Heart left ventricle (tissue), 16 donors: ENCODE measurements at regions not wholly inside any gene's neighbourhood (a gene's known extent, or its start where the extent isn't known, plus 50 kb on each side); places are given as distances from the start of the nearest gene placed in this dataset.
"Not testable (repeated sequence)": the region's sequence is repeated elsewhere in the genome, so short reads cannot be mapped to it uniquely, and the experiment has no call there.

Experiments used
- ATAC-seq, 4 donors: fragments of 200-7000 bp; cut with Tn5 transposase; one replicate each; pipeline ENCODE4 v1.9.1; 2020 to 2022; ENCODE audit warnings: moderate library complexity in 4 of 4, mild to moderate bottlenecking in 3 of 4, moderate number of reproducible peaks in 1 of 4
- DNase-seq, 5 donors: peaks; one replicate each; pipeline ENCODE4 v3.0.0-alpha.2; 2020
- H3K27ac ChIP-seq, 12 donors: fragments of 200-600 bp; sonication (generic) in 4 of 12; one replicate each; pipeline versions ENCODE4 v1.5.0 to v1.8.0; 2016 to 2022; ENCODE audit warnings: mild to moderate bottlenecking in 2 of 12
- H3K27me3 ChIP-seq, 9 donors: fragments of 200-600 bp; sonication (generic) in 2 of 9; one replicate each; pipeline versions ENCODE4 v1.5.1 to v1.8.0; 2016 to 2022; ENCODE audit warnings: mild to moderate bottlenecking in 3 of 9
- H3K36me3 ChIP-seq, 9 donors: fragments of 200-600 bp; sonication (generic) in 2 of 9; one replicate each; pipeline versions ENCODE4 v1.5.0 to v1.8.0; 2018 to 2022; ENCODE audit warnings: mild to moderate bottlenecking in 2 of 9
- H3K4me1 ChIP-seq, 12 donors: fragments of 200-600 bp; sonication (generic) in 4 of 12; one replicate each; pipeline versions ENCODE4 v1.5.0 to v1.8.0; 2016 to 2022; ENCODE audit warnings: mild to moderate bottlenecking in 3 of 12
- H3K4me3 ChIP-seq, 12 donors: fragments of 200-600 bp; sonication (generic) in 4 of 12; one replicate each; pipeline versions ENCODE4 v1.5.0 to v1.8.0; 2017 to 2022; ENCODE audit warnings: mild to moderate bottlenecking in 9 of 12, moderate library complexity in 4 of 12
- H3K9me3 ChIP-seq, 12 donors: fragments of 200-600 bp; sonication (generic) in 4 of 12; one replicate each; pipeline versions ENCODE4 v1.5.0 to v1.8.0; 2016 to 2022; ENCODE audit warnings: mild to moderate bottlenecking in 1 of 12
- POLR2A ChIP-seq, 2 donors: fragments of 450-650 bp; IDR thresholded peaks; one replicate each; pipeline ENCODE4 v1.6.1; 2017; ENCODE audit warnings: antibody characterized with exemption in 2 of 2, mild to moderate bottlenecking in 2 of 2, moderate library complexity in 2 of 2
- WGBS, 4 donors: extraction: QIAGEN DNeasy Blood & Tissue Kit in 2 of 4; methylation state at CpG; one replicate each; pipeline versions ENCODE4 v1.1.5 to v1.1.7; 2013 to 2018; 5-methylcytosine and 5-hydroxymethylcytosine counted together
- intact Hi-C, 10 donors: fragments of 100-400 bp; cut with DNase I; formaldehyde crosslinking; loops; one replicate each; pipeline versions ENCODE4 v1.11.1 to v1.14.2; 2022
- TF ChIP-seq, protein P1 (sequence below), 12 donors: fragments of 200-600 bp; sonication (generic) in 4 of 12; IDR thresholded peaks; one replicate each; pipeline versions ENCODE4 v1.5.0 to v1.8.0; 2018 to 2022; ENCODE audit warnings: antibody characterized with exemption in 12 of 12, mild to moderate bottlenecking in 5 of 12
- donor health status: ischemic (EF 13 %, LVEDD 7.1; RV severe dilation, severe dysfunction).
- donor health status: healthy with polysubstance abuse.
- donor health status: DM: no; HTN: yes; CAD: no.
- donor health status: DM: no; HTN: no; CAD: no.
- donor health status: ischemic (EF 25% LVEDD 6.9; RV normal size, moderate dysfunction).
- donor health status: ischemic (EF 25% LVEDD 5.7; RV mildly dilated, moderate dysfunction).
- donor health status: healthy.
- donor health status: DM: yes; HTN: yes; CAD: no.
- donor health status: ischemic (EF 35%, LVEDD 5.7; RV mildly dilated, moderate dysfunction).
- donor health status: nonischemic (EF 11% LVEDD 7.7; RV severe dilation, severe dysfunction).
- donor health status: DM: yes; HTN: yes; CAD: no.
- donor health status: PGD.
- donor health status: ischemic (EF 29% LVEDD 5.4; RV normal size, mild dysfunction).
- donor health status: nonischemic (EF 23%, LVEDD 6.1; RV moderate dilation, normal function).

DNA sequence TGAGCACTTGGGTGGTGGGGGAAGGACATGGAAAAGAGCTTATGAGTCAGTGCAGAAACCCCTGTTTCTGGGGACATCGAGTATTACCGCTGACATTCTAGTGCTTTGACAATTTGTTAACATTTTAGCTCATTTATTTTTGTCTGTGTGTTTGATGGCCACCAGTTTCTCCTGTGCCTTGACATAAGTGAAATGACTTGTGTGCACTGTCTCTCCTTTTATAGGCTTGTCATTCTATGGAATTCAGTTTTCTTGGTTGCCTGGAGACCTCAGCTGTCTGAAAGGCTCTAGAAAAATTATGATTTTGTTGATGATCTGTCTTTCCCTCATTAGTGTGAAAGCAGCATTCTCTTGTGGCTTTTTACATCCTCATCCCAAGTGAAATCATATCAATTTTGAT, 190.0 kb upstream of the SMIM30 start:
- Histone ChIP-seq H3K4me3 (no peak overlapping the region), H3K36me3 (no peaks in the 10 kb centered on the region), H3K9me3 (no peaks in the 10 kb centered on the region), H3K4me1 (no peaks in the 10 kb centered on the region), H3K27me3 (no peaks in the 10 kb centered on the region), H3K27ac (no peak overlapping the region)
- no peak for ATAC-seq
- intact Hi-C loops: no loop called here
- 88 to 93% (median 90%) methylated on average over 2 of the region's 2 CpGs for WGBS, 4 donors
- TF ChIP-seq, protein P1, sequence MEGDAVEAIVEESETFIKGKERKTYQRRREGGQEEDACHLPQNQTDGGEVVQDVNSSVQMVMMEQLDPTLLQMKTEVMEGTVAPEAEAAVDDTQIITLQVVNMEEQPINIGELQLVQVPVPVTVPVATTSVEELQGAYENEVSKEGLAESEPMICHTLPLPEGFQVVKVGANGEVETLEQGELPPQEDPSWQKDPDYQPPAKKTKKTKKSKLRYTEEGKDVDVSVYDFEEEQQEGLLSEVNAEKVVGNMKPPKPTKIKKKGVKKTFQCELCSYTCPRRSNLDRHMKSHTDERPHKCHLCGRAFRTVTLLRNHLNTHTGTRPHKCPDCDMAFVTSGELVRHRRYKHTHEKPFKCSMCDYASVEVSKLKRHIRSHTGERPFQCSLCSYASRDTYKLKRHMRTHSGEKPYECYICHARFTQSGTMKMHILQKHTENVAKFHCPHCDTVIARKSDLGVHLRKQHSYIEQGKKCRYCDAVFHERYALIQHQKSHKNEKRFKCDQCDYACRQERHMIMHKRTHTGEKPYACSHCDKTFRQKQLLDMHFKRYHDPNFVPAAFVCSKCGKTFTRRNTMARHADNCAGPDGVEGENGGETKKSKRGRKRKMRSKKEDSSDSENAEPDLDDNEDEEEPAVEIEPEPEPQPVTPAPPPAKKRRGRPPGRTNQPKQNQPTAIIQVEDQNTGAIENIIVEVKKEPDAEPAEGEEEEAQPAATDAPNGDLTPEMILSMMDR (IDR thresholded peaks at IDR 0.05): no peak
- no peak for DNase-seq

DNA sequence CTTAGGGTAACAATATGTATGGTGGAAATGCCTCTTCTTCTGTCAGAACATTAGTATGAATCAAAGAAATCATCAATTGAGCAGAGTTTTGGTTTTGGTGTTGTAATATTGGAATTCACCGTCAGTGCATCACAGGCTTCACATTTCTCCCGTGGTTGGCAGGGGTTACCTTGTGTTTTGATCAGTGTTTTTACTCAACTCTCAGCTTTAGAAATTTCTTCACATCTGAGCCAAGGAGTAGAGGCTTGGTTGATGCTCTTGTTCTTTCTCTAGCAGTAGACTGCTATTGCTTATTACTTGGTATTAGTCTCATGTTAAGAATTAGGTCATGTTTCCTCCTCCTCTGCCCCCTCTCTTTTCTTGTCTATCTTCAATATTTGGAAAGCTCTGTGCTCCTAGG, 188.8 kb upstream of the SMIM30 start:
- H3K9me3 ChIP-seq: no peaks in the 10 kb centered on the region
- H3K27ac ChIP-seq: no peak overlapping the region
- no peak overlapping the region for H3K4me3 ChIP-seq
- 31 to 71% (median 40%) methylated on average over 2 of the region's 2 CpGs for WGBS, 4 donors
- H3K27me3 ChIP-seq: no peaks in the 10 kb centered on the region
- no peak for ATAC-seq
- intact Hi-C loops: no loop called here
- no peak for TF ChIP-seq POLR2A (IDR thresholded peaks at IDR 0.05)
- TF ChIP-seq, protein P1 (IDR thresholded peaks at IDR 0.05): no peak
- H3K4me1 ChIP-seq: no peaks in the 10 kb centered on the region
- DNase-seq: no peak
- H3K36me3 ChIP-seq: no peaks in the 10 kb centered on the region

DNA sequence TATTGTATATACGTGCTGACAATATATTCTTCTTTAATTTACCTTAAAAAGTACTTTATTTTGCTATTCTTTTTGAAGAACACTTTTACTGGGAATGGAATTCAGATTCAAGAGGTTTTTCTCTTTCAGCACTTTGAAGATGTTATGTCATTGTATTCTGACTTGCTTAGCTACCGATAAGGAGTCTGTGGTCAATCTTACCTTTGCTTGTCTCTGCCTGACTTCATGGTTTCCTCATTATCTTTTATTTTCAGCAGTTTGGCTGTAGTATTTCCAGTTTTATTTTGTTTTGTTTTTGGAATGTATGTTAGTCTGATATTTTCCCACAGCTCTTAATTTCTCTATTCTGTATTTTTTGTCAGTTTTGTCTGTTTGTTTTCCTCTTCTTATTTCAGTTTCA, 187.9 kb upstream of the SMIM30 start:
- no peaks in the 10 kb centered on the region for H3K36me3 ChIP-seq
- intact Hi-C loops: no loop called here
- H3K9me3 ChIP-seq: no peaks in the 10 kb centered on the region
- H3K27ac ChIP-seq: no peak overlapping the region
- H3K27me3 ChIP-seq: no peaks in the 10 kb centered on the region
- 60 to 70% (median 67%) methylated on average over 2 of the region's 2 CpGs for WGBS, 4 donors
- no peaks in the 10 kb centered on the region for H3K4me1 ChIP-seq
- ATAC-seq (no peak), DNase-seq (no peak)
- TF ChIP-seq, protein P1 (IDR thresholded peaks at IDR 0.05): no peak
- TF ChIP-seq POLR2A (IDR thresholded peaks at IDR 0.05): no peak
- no peak overlapping the region for H3K4me3 ChIP-seq

DNA sequence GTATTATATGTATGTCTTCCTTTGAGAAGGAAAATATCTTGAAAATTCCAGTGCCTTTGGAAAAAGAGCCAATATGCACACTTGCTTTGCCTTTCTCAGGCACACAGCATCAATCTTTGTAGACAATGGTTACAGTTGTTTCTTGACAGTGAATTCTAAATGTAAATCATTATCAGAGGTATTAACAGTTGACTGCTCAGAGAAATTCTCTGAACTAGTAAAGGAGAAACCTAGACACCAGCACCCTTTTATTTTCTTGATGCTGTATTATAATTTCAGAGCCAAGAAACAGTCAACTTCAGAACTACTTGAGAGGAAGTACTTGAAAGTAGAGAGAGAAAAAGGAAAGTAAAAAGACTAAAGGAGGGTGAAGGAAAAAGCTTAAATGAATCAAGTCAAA, 185.8 kb upstream of the SMIM30 start:
- ATAC-seq (no peak), DNase-seq (no peak)
- Histone ChIP-seq H3K4me3 (no peak overlapping the region), H3K36me3 (no peaks in the 10 kb centered on the region), H3K9me3 (no peaks in the 10 kb centered on the region), H3K27me3 (no peaks in the 10 kb centered on the region), H3K27ac (no peak overlapping the region), H3K4me1 (no peaks in the 10 kb centered on the region)
- no peak for TF ChIP-seq POLR2A (IDR thresholded peaks at IDR 0.05)
- TF ChIP-seq, protein P1 (IDR thresholded peaks at IDR 0.05): no peak
- intact Hi-C loops: no loop called here

DNA sequence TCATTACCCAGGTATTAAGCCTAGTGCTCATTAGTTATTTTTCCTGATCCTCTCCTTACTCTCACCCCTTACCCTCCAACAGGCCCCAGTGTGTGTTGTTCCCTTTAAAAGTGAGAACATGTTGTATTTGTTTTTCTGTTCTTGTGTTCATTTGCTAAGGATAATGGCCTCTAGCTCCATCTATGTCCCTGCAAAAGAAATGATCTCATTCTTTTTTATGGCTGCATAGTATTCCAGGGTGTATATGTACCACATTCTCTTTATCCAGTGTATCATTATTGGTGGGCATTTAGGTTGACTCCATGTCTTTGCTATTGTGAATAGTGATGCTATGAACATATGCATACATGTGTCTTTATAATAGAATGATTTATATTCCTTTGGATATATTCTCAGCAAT, 185.0 kb upstream of the SMIM30 start:
- intact Hi-C loops, H3K4me3 ChIP-seq, H3K27ac ChIP-seq, H3K4me1 ChIP-seq, H3K36me3 ChIP-seq, H3K27me3 ChIP-seq, ATAC-seq, H3K9me3 ChIP-seq, DNase-seq: not testable (repeated sequence)
